ENCODE measurements at regions not wholly inside any gene's neighbourhood (a gene's known extent, or its start where the extent isn't known, plus 50 kb on each side); places are given as distances from the start of the nearest gene placed in this dataset.
"Not testable (repeated sequence)": the region's sequence is repeated elsewhere in the genome, so short reads cannot be mapped to it uniquely, and the experiment has no call there.

DNA sequence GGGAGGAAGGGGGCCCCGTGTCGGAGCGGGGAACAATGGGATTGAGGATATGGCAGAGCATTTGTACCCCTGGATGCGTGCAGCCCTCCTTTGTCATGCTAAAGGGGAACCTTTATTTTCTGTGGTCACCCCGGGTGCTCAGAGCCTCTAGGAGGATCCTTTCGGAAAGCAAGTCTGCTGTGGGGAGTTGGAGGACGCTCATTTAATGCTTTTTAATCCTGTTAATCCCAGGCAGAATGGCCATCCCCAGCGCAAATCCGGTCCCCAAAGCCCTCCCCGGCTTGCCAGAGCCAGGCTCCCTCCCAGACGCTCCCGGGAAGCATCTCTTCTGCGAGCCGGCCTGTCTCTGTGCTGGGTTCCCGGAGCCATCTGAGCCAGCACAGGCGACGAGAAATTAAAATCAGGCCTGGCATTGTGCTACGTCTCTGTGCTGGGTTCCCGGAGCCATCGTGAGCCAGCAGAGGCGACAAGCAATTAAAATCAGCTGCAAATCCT lies 113.2 kb upstream of the PPP2R3B start:
- WGBS, 2 donors, result 4 to 11% methylated on average over 17 to 21 of the region's 21 CpGs
- DNase-seq (no peak), ATAC-seq (ENCODE audit: low FRiP score in 2 of 2) (no peak)

DNA sequence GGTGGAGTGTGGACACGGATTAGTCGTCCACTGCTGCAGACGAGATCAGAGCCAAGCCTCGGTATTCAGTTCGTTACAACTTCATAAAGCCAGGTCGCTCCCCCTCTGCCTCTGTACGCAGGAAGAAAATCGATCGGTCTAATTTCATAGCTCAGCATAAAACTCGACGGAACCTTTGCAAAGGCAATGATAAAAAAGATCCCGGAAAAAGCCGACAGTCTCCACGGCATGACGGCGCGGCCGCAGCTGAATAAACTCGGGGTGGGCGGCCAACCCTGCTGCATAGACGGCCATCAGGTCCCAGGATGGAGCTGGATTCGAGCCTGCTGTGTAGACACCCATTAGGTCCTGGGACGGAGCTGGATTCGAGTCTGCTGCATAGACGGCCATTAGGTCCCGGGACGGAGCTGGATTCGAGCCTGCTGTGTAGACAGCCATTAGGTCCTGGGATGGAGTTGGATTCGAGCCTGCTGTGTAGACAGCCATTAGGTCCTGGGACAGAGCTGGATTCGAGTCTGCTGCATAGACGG lies 113.8 kb upstream of the PPP2R3B start:
- Histone ChIP-seq H3K27me3 (peaks cover 0 to 10% (median 0%) of the 10 kb centered on the region in 4 donors), H3K9me3 (no peaks in the 10 kb centered on the region), H3K27ac (no peak overlapping the region), H3K4me1 (no peaks in the 10 kb centered on the region), H3K4me3 (no peak overlapping the region), H3K36me3 (no peaks in the 10 kb centered on the region)
- DNase-seq (no peak), ATAC-seq (ENCODE audit: low FRiP score in 2 of 2) (no peak)
- TF ChIP-seq EP300 (IDR thresholded peaks at IDR 0.05) (no peak), POLR2AphosphoS5 (IDR thresholded peaks at IDR 0.05) (no peak), POLR2A (IDR thresholded peaks at IDR 0.05) (no peak)
- TF ChIP-seq, protein P1, sequence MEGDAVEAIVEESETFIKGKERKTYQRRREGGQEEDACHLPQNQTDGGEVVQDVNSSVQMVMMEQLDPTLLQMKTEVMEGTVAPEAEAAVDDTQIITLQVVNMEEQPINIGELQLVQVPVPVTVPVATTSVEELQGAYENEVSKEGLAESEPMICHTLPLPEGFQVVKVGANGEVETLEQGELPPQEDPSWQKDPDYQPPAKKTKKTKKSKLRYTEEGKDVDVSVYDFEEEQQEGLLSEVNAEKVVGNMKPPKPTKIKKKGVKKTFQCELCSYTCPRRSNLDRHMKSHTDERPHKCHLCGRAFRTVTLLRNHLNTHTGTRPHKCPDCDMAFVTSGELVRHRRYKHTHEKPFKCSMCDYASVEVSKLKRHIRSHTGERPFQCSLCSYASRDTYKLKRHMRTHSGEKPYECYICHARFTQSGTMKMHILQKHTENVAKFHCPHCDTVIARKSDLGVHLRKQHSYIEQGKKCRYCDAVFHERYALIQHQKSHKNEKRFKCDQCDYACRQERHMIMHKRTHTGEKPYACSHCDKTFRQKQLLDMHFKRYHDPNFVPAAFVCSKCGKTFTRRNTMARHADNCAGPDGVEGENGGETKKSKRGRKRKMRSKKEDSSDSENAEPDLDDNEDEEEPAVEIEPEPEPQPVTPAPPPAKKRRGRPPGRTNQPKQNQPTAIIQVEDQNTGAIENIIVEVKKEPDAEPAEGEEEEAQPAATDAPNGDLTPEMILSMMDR (IDR thresholded peaks at IDR 0.05), result no peak
- WGBS, 2 donors, result 72 to 82% methylated on average over 28 to 31 of the region's 31 CpGs

More for the DNA sequence above, 113.2 kb upstream of the PPP2R3B start:
- Histone ChIP-seq H3K27ac (no peak overlapping the region), H3K27me3 (peaks cover 0 to 10% (median 0%) of the 10 kb centered on the region in 4 donors), H3K36me3 (no peaks in the 10 kb centered on the region), H3K4me1 (no peaks in the 10 kb centered on the region), H3K9me3 (no peaks in the 10 kb centered on the region), H3K4me3 (no peak overlapping the region)
- TF ChIP-seq EP300 (IDR thresholded peaks at IDR 0.05) (no peak), POLR2A (IDR thresholded peaks at IDR 0.05) (no peak), POLR2AphosphoS5 (IDR thresholded peaks at IDR 0.05) (no peak)
- TF ChIP-seq, protein P1 (IDR thresholded peaks at IDR 0.05), result no peak

DNA sequence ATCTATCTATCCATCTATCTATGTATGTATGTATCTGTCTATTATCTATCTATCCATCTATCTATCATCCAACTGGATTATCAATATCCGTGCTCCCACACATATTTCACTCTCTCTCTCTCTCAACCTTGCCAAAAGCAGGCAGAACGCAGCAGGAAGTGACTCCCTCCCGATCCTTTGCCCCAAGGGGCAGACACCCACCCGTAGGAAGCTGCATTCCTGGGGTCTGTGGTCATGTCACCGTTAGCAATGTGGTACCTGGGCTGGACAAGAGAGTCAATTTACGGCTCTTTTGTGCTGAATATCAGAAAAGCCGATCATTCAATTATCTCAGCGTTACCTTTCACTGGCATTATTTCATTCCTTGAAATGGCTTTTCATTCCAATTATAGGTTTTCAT lies 119.6 kb upstream of the PPP2R3B start:
- ATAC-seq (ENCODE audit: low FRiP score in 2 of 2), result no peak
- 51 to 58% methylated on average over 8 of the region's 8 CpGs for WGBS, 2 donors
- peaks cover 0 to 7% (median 2%) of the 10 kb centered on the region in 4 donors for H3K9me3 ChIP-seq
- no peaks in the 10 kb centered on the region for H3K4me1 ChIP-seq
- H3K27me3 ChIP-seq, result no peaks in the 10 kb centered on the region
- H3K4me3 ChIP-seq, result no peak overlapping the region
- H3K27ac ChIP-seq, result no peak overlapping the region
- no peak for DNase-seq
- TF ChIP-seq POLR2A (IDR thresholded peaks at IDR 0.05) (no peak), POLR2AphosphoS5 (IDR thresholded peaks at IDR 0.05) (no peak)
- TF ChIP-seq, protein P1 (IDR thresholded peaks at IDR 0.05), result no peak
- no peaks in the 10 kb centered on the region for H3K36me3 ChIP-seq

DNA sequence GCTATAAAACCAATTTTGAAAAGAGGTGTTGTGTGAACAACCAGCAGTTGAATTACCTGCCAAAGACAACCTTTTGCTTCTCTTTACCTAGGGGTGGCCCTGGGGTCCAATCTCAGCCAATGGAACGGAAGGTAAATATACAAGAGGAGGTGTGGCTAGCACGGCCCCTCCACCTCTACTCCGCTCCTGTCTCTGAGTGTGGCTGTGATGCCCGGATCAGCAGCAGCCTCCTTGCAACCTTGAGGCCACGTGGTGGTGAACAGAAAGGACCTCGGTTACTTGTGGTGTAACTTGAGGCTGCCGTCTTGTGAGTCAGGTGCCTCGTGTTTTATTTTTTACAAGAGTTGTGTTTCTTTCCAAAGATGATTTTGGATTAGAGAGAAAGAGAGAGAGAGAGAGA lies 121.5 kb upstream of the PPP2R3B start:
- Histone ChIP-seq H3K36me3 (no peaks in the 10 kb centered on the region), H3K27me3 (no peaks in the 10 kb centered on the region), H3K4me3 (no peak overlapping the region), H3K27ac (no peak overlapping the region), H3K9me3 (peaks cover 0 to 7% (median 2%) of the 10 kb centered on the region in 4 donors), H3K4me1 (no peaks in the 10 kb centered on the region)
- ATAC-seq (ENCODE audit: low FRiP score in 2 of 2), result no peak
- TF ChIP-seq, protein P1 (IDR thresholded peaks at IDR 0.05), result no peak
- TF ChIP-seq POLR2A (IDR thresholded peaks at IDR 0.05) (no peak), POLR2AphosphoS5 (IDR thresholded peaks at IDR 0.05) (no peak), EP300 (IDR thresholded peaks at IDR 0.05) (no peak)
- WGBS, 2 donors, result 80 to 81% methylated on average over 8 of the region's 8 CpGs
- DNase-seq, result no peak

DNA sequence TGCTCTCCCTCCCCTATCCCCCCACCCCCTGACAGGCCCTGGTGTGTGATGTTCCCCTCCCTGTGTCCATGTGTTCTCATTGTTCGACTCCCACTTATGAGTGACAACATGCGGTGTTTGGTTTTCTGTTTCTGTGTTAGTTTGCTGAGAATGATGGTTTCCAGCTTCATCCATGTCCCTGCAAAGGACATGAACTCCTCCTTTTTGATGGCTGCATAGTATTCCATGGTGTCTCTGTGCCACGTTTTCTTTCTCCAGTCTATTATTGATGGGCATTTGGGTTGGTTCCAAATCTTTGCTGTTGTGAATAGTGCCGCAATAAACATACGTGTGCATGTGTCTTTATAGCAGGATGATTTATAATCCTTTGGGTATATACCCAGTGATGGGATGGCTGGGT lies 121.8 kb upstream of the SHOX start:
- ATAC-seq (ENCODE audit: low FRiP score in 2 of 2); DNase-seq; H3K27me3 ChIP-seq; H3K36me3 ChIP-seq; H3K4me3 ChIP-seq; H3K27ac ChIP-seq; H3K9me3 ChIP-seq; H3K4me1 ChIP-seq: not testable (repeated sequence)
- 65 to 90% methylated on average over 5 of the region's 5 CpGs for WGBS, 2 donors

DNA sequence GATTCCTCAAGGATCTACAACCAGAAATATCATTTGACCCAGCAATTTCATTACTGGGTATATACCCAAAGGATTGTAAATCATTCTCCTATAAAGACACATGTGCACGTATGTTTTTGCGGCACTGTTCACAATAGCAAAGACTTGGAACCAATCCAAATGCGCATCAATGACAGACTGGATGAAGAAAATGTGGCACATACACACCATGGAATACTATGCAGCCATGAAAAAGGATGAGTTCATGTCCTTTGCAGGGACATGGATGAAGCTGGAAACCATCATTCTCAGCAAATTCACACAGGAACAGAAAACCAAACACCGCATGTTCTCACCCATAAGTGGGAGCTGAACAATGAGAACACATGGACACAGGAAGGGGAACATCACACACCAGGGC lies 119.5 kb upstream of the SHOX start:
- not testable (repeated sequence) for H3K36me3 ChIP-seq; ATAC-seq (ENCODE audit: low FRiP score in 2 of 2); DNase-seq; H3K27ac ChIP-seq; H3K4me3 ChIP-seq; H3K27me3 ChIP-seq; H3K9me3 ChIP-seq; H3K4me1 ChIP-seq
- 92 to 100% methylated on average over 4 of the region's 4 CpGs for WGBS, 2 donors

Measured in upper lobe of left lung (tissue), 6 donors.